NT2/D1 (cell line): ENCODE measurements at regions not wholly inside any gene's neighbourhood (a gene's known extent, or its start where the extent isn't known, plus 50 kb on each side); places are given as distances from the start of the nearest gene placed in this dataset.

Experiments
- SUZ12 ChIP-seq: IDR thresholded peaks from 2 replicates; pipeline ENCODE4 v1.6.1; 2011; ENCODE audit not compliant: insufficient read length, insufficient read depth; ENCODE audit errors: extremely low read depth
- ZNF274 ChIP-seq: IDR thresholded peaks from 2 replicates; pipeline ENCODE4 v1.6.1; 2011; ENCODE audit warnings: mild to moderate bottlenecking, low read depth, low read length

GRCh38 chr3:162287600-162287999 lies 791.0 kb downstream of the OTOL1 start:
- TF ChIP-seq SUZ12: no peak
- TF ChIP-seq ZNF274: no peak
